ENCODE measurements at regions not wholly inside any gene's neighbourhood (a gene's known extent, or its start where the extent isn't known, plus 50 kb on each side); places are given as distances from the start of the nearest gene placed in this dataset.

DNA sequence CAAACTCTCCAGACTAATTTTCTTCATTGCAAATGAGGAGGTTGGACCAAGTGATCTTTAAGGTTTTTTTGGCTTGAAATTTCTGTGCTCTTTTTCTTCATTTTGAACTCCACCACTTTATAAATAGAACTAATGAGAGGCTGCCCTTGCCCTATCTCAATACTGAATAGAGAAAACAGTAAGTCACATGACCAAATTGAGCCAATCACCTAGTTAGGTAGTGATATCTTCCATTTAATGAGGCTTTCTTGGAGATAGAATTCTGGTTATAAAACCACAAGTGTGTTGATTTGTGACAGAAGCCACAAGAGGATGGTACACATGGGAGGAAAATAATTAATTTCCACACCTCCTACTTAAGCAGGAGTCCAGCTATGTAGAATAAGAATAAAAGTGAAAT lies 263.4 kb upstream of the SNX7 start:
- TF ChIP-seq, protein P1, sequence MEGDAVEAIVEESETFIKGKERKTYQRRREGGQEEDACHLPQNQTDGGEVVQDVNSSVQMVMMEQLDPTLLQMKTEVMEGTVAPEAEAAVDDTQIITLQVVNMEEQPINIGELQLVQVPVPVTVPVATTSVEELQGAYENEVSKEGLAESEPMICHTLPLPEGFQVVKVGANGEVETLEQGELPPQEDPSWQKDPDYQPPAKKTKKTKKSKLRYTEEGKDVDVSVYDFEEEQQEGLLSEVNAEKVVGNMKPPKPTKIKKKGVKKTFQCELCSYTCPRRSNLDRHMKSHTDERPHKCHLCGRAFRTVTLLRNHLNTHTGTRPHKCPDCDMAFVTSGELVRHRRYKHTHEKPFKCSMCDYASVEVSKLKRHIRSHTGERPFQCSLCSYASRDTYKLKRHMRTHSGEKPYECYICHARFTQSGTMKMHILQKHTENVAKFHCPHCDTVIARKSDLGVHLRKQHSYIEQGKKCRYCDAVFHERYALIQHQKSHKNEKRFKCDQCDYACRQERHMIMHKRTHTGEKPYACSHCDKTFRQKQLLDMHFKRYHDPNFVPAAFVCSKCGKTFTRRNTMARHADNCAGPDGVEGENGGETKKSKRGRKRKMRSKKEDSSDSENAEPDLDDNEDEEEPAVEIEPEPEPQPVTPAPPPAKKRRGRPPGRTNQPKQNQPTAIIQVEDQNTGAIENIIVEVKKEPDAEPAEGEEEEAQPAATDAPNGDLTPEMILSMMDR (IDR thresholded peaks at IDR 0.05): no peak
- TF ChIP-seq POLR2A (IDR thresholded peaks at IDR 0.05): no peak
- no peak for TF ChIP-seq POLR2AphosphoS5 (IDR thresholded peaks at IDR 0.05)
